SK-N-SH (cell line): ENCODE measurements at regions not wholly inside any gene's neighbourhood (a gene's known extent, or its start where the extent isn't known, plus 50 kb on each side); places are given as distances from the start of the nearest gene placed in this dataset.

Source experiments
- CHD2 ChIP-seq: fragments of 150-350 bp; IDR thresholded peaks from 2 replicates; pipeline ENCODE4 v1.6.1; 2018; ENCODE audit warnings: low read length; ENCODE audit not compliant: partially characterized antibody
- EP300 ChIP-seq, 2 experiments: IDR thresholded peaks; 2 replicates each; pipeline versions ENCODE4 v1.4.0 to v1.6.1; 2012; ENCODE audit warnings: borderline replicate concordance in 1 of 2, low read depth in 1 of 2, low read length in 1 of 2
- EZH2phosphoT487 ChIP-seq: fragments of 200-600 bp; sonication (generic); IDR thresholded peaks from 2 replicates; pipeline ENCODE4 v1.6.1; 2017; ENCODE audit warnings: low read depth, mixed run types, mild to moderate bottlenecking, antibody characterized with exemption, moderate library complexity, borderline replicate concordance
- GATA2 ChIP-seq: sonication (generic); formaldehyde crosslinking; IDR thresholded peaks from 2 replicates; pipeline ENCODE4 v1.5.0; 2020; ENCODE audit warnings: mild to moderate bottlenecking, missing genetic modification reagents
- JUND ChIP-seq: IDR thresholded peaks from 2 replicates; pipeline ENCODE4 v1.4.0; 2012
- NRF1 ChIP-seq: IDR thresholded peaks from 2 replicates; pipeline ENCODE4 v1.6.1; 2012; ENCODE audit warnings: low read depth, mild to moderate bottlenecking, low read length
- RCOR1 ChIP-seq: fragments of 150-350 bp; IDR thresholded peaks from 2 replicates; pipeline ENCODE4 v1.6.1; 2017; ENCODE audit warnings: antibody characterized with exemption, low read length
- RFX5 ChIP-seq: IDR thresholded peaks from 2 replicates; pipeline ENCODE4 v1.6.1; 2012; ENCODE audit warnings: mild to moderate bottlenecking, improper control_type of control experiment, low read length
- SIN3A ChIP-seq: IDR thresholded peaks from 2 replicates; pipeline ENCODE4 v1.6.1; 2012; ENCODE audit warnings: low read depth, mild to moderate bottlenecking, low read length, moderate library complexity, borderline replicate concordance
- TF ChIP-seq, protein P1 (sequence below): fragments of 200-600 bp; sonication (generic); IDR thresholded peaks from 2 replicates; pipeline ENCODE4 v1.6.1; 2017; ENCODE audit warnings: antibody characterized with exemption, mild to moderate bottlenecking, moderate library complexity
- TF ChIP-seq, protein P2 (sequence below): fragments of 150-350 bp; IDR thresholded peaks from 2 replicates; pipeline ENCODE4 v1.6.1; 2017; ENCODE audit warnings: antibody characterized with exemption, low read length, low read depth, borderline replicate concordance

DNA sequence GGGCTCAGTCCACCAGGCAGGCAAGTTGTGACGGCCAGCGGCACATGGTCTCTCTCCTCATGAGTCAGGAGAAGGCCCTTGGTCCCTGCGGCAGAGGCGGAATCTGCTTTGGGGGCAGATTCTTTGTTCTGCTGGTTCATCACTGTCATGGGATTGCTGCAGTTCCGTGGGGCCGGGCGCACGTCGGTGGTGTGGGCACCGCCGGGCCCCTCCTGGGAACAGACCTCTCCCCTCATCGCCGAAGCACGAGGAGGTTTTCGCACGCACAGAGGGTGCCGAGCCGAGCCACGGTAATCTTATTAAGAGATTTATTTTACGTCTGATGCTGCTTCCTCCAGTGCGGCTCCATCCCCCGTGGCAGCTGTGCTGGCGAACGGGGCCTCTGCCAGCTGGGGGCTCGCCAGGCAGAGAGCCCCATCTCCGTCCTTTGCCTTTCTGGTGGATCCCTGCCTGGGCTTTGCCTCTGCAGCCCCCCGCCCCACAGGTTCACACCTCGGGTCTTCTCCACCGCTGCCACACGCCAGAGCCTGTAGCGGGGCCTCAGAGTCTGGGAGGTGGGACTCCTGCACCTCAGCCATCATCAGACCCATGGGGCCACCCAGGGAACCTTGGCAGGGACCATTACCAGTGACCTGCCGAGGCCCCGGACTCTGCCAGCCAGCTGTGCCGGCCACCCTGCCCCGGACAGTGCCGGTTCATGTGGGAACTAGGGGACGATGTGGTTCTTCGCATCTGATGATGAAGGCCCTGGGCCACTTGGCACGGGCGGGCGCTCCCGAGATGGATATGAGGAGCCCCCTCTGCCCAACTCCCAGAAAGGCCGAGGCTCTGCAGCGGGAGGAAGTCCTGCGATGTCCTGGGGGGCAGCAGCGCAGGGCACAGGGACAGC is 86.7 kb upstream of the NKX1-1 start:
- TF ChIP-seq, protein P1, sequence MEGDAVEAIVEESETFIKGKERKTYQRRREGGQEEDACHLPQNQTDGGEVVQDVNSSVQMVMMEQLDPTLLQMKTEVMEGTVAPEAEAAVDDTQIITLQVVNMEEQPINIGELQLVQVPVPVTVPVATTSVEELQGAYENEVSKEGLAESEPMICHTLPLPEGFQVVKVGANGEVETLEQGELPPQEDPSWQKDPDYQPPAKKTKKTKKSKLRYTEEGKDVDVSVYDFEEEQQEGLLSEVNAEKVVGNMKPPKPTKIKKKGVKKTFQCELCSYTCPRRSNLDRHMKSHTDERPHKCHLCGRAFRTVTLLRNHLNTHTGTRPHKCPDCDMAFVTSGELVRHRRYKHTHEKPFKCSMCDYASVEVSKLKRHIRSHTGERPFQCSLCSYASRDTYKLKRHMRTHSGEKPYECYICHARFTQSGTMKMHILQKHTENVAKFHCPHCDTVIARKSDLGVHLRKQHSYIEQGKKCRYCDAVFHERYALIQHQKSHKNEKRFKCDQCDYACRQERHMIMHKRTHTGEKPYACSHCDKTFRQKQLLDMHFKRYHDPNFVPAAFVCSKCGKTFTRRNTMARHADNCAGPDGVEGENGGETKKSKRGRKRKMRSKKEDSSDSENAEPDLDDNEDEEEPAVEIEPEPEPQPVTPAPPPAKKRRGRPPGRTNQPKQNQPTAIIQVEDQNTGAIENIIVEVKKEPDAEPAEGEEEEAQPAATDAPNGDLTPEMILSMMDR = no peak
- no peak for TF ChIP-seq GATA2 (CRISPR knock-in tag)
- TF ChIP-seq, protein P2, sequence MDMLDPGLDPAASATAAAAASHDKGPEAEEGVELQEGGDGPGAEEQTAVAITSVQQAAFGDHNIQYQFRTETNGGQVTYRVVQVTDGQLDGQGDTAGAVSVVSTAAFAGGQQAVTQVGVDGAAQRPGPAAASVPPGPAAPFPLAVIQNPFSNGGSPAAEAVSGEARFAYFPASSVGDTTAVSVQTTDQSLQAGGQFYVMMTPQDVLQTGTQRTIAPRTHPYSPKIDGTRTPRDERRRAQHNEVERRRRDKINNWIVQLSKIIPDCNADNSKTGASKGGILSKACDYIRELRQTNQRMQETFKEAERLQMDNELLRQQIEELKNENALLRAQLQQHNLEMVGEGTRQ = no peak
- TF ChIP-seq RFX5 = no peak
- no peak for TF ChIP-seq NRF1
- TF ChIP-seq SIN3A = no peak
- TF ChIP-seq CHD2 = no peak
- no peak for TF ChIP-seq EP300 (IDR thresholded peaks at IDR 0.05; ENCODE audit: borderline replicate concordance in 1 of 2, low read depth in 1 of 2, low read length in 1 of 2)
- no peak for TF ChIP-seq EZH2phosphoT487
- TF ChIP-seq JUND = no peak
- no peak for TF ChIP-seq RCOR1
